D341Med (cell line): ENCODE measurements at regions not wholly inside any gene's neighbourhood (a gene's known extent, or its start where the extent isn't known, plus 50 kb on each side); places are given as distances from the start of the nearest gene placed in this dataset.
A peak's percentile ranks its signal among the peaks of the same experiment; 100 is the strongest.
"Not testable (repeated sequence)": the region's sequence is repeated elsewhere in the genome, so short reads cannot be mapped to it uniquely, and the experiment has no call there.

Experiments used
- DNase-seq: peaks from one replicate; pipeline ENCODE4 v3.0.0; 2012; ENCODE audit warnings: low spot score

DNA sequence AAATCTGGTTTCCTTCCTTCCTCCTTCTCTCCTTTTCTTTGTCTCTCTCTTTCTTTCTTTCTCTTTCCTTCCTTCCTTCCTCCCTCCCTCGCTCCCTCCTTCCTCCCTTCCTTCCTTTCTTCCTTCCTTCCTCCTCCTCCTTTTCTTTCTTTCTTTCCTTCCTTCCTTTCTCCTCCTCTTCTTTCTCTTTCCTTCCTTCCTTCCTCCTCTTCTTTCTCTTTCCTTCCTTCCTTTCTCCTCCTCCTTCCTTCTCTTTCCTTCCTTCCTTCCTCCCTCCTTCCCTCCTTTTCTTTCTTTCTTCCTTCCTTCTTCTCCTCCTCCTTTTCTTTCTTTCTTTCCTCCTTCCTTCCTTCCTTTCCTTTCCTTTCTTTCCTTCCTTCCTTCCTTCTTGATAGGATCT is 61.2 kb downstream of the VIP start:
- no peak for DNase-seq

DNA sequence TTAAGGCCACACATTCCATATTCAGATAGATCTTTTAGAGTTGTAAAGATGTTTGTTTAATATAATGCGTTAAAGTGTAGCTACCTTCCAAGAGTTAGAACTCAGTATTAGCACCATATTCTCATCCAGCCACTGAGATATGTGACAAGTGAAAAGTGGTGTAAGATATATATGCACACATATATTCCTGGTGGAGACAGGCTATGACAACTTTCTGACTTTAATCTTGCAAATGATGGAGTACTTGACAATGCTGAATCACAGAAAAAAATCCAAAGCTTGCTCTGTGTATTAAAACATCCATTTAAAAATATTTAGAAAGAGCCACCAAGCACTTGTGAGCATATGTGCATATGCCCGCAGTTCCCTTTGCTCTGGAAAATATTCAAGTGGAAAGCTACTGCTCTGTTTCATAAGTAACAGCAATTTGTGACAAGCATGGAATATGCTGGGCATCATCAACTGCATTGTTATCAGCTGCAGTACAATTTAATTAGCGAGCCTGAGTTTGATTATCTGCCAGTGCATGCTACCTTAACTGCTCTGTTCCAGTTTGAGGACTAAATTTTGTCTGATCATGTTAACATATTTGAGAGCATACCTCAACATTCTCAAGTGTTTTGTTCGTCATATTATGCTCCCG is 64.8 kb downstream of the VIP start:
- no peak for DNase-seq

DNA sequence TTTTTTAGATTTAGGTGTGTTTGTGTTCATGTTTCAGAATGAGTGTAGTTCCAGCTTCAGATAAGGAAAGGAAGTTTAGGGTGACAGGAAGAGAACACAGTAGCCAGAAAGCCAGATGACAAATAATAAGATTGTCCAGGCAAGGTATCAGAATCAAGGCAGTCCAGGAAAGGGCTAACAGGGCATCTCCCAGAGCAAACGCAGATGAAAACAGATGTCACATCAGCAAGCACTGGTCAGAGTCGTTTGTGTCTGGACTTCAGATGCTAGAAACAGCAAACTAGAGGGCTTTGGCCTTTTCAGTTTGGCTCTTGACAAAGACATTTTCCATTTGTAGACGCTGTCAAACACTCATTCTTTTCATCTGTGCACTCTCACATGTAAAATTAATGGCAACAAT is 65.5 kb downstream of the VIP start:
- no peak for DNase-seq

DNA sequence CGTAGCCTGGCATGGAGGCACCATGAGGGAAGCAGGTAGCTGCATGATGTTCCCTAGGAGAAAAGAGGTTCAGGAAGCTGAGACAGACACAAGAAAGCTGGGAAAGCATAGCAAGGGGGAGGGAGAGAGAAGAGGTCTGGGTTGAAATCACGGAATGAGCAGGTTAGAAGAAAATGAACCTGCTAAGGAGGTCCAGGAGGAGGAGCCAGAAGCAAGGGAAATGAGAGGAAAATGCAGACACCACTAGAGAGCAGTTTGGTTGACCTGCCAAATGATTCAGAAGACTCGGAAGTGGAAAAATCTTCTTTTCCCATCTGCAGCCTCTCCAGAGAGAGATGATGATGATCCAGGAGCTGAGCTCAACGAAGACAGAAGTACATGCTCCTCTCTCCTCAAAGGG is 70.9 kb downstream of the VIP start:
- DNase-seq: no peak

DNA sequence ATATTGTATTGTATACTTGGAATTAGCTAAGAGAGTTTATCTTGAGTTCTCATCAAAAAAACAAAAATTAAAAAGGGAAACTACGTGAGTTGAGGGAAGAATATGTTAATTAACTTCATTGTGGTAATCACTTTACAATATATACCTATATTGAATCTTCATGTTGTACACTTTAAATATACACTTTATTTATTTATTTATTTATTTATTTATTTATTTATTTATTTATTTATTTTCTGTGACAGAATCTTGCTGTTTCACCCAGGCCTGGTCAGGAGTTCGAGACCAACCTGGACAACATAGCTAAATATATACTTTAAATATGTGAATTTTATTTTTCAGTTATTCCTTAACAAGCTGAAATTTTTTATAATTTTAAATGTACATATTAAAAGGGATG is 74.1 kb downstream of the VIP start:
- no peak for DNase-seq

DNA sequence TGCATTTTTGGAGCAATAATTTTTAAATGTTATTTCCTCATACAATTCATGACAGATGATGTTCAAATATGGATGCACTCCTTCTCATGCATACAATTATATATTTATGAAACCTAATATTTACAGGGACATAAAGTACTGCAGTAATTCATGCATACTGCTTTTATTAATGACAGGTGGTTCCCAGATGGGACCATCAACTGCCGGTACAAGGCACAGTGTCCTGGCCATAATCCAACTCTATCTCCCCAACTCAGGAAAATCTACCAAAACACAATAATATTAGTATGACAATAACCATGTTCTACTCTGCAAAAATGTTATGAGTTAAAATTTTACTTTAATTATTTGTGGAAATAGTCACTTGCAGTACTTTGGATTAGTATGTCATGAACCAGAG is 77.8 kb downstream of the VIP start:
- DNase-seq: no peak

DNA sequence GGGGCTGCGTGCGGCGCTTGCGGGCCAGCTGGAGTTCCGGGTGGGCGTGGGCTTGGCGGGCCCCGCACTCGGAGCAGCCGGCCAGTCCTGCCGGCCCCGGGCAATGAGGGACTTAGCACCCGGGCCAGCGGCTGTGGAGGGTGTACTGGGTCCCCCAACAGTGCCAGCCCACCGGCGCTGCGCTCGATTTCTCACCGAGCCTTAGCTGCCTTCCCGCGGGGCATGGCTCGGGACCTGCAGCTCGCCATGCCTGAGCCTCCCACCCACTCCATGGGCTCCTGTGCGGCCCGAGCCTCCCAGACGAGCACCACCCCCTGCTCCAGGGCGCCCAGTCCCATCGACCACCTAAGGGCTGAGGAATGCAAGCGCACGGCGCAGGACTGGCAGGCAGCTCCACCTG is 83.8 kb downstream of the VIP start:
- not testable (repeated sequence) for DNase-seq

DNA sequence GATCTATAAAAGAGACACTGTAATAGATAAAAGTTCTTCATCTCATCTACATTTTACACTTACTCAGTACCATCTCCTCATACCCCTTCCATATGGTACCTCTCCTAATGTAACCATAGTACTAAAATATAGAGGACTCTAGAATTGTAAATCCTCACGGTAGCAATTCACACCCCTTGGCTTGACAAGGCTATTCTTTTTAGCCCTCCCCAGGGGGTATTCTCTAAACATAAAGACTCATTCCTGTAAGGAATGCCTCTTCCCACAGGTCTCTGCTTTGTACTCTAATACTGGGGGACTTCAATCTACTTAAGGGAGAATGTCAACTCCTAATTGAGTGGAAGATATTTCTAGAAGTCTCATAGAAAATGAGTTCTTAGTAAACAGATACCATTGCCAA is 85.9 kb downstream of the VIP start:
- DNase-seq: no peak

DNA sequence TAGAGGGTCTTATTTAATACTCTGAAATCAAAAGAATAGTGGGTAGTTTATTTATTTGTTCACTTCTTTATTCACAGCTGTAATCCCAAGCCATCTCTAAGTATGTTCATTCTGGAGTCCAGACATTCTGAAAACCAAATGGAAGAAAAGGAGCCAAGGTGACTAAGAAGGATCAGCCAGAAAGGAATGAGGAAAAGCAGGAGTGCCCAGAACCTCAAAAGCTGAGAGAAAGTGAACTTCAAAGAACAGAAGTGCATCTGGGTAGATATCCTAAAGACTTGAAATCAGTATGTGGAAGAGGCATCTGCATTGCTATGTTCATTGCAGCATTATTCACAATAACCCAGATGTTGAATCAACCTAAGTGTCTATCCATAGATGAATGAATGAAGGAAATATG is 94.8 kb downstream of the VIP start:
- no peak for DNase-seq

DNA sequence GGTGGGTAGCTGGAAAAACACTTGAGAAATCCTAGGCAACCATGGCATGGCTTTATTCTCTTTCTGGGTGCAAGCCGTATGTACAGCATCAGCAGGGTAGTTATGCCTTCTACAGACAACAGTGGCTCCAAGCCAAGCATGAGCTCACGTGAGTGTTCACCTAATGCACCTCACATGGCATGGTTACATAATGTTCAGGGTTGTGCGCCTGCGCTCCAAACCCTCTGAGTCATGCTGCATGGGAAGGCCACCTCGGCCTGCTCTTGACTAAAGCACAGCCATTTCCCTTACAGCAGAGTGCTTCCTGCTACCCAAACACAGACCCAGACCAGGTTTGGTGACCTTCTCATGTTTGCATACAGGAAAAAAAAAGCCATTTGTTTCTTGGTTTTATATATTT is 96.2 kb downstream of the VIP start:
- no peak for DNase-seq

DNA sequence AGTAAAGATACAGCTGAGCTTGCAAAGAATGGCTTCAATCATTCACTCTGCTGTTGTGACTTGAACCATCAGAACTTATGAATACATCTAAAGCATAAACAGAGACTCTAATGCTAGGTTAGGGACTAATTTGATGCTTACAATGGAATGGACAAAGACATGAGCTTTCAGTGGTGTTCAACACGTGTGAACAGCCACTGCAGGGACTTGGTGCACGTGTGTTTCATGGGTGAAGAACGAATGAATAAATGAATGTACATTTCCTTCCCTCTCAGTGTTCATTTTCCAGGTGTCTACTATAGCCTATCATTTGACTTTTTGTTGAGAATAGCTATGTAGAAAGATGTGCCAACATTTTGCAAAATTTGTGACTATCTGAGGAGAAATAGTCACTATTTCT is 98.3 kb downstream of the VIP start:
- no peak for DNase-seq

DNA sequence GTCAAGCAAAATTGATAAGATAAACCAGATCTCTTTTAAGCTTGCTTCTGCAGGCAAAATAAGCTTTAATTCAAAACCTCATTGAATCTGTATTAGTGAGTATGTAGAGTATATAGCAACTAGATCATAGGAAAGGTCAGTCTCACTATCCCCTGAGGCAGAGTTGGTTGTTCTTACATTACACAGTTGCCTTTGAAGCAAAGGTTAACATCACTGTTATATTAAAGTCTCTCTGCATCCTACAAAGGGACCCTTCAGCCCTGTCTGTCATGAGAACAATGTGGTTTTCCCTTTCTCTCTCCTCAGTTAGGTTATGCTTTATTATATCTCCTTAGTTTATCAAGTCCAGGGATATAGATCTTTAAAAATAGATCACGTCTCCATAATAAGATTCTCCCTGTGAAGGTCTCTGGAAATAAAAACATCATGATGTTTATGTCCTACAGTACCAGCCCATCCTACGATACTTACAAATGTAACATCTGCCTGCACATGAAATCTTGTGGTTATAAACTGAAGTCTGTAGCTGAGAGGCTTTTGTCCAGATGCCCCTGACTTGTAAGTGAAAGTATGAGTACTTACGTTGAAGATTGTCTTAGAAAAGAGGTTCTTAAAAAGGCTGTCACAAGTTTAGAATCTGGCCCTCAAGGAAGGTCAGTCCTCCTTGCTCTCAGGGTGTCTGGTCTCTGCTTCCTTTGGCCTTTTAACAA is 103.6 kb downstream of the VIP start:
- DNase-seq: no peak

DNA sequence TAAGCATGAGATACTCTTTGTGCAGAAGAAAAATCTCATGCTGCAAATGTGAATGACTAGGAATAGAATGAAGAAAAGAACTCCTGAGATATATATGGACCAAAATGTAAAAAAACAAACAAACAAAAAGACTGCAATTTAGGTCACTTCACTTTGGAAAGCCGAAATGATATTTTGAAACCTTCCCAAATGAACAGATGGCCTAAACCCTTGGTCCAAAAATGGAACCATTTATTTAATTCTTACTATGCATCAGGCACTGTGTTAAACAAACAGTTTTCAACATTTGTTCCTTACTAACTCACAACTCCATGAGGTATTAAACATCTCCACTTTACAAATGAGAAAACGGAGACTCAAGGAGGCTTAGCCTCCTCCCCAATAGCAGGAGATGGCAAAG is 107.5 kb downstream of the VIP start:
- DNase-seq: no peak

DNA sequence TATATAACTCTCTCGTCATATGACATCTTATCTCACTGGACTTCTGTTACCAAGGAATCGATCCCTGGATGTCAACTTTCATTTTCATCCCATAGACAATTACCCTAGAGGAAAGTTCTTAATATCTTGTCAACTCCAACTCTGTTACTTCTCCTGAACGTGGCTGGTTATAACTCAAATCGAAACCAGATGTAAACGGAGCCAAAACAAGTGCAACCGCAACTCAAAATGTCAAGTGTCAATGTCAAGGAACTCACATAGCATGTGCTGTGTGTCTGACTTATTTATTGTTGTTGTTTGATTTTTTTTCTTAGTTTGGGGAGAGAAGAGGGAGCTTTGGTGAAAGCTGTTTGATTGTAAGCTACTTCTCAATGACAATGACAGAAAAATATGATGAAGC is 108.6 kb downstream of the VIP start:
- DNase-seq: no peak

DNA sequence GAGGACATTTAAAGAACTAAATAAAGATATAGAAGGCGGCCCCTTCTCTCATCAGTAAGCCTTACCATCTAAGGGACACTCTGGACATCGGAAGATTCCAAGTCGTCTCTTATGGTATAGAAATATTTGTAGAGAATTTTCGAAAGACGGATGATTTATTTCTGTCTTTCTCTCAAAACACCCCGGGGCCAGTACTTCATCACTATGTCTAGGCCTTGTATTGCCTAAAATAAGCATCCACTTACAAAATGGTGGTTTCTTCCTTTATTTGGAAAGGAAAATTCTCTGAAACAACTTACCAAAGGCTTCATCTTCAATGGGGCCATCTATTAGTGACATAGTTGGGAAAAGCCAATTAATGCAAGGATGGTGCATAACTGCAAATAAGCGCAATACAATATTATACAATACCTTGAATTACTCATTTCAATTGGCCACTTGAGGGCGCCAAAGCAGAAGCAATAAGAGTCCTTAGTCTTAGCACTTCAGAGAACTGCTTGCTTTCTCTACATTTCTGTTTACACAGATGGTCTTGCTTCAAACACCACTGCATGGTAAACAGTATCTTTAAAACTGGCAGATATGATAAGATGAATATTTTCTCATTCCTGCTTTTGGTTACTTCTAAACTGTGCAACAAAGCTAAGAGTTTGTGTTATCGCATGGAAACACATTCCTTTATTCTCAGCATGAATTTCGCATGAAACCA is 113.2 kb downstream of the VIP start:
- DNase-seq: peak; percentile 36

DNA sequence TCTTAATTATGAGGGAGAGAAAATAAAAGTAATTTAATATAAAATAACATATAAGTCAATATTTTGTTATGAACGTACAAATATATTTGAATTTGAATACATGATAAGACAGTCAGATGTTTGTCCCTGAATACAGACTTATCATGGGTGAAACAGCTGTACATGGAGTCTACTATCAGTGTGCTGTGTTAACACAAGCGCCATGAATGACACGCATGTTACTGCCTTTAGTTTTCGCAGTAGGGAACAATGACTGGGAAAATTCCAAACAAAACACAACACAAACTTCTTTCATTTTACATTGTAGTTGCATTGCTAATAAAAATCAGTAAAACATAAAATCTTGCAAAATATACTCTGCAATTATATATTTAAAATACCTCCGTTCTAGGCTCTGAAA is 108.6 kb downstream of the FBXO5 start:
- DNase-seq: no peak

DNA sequence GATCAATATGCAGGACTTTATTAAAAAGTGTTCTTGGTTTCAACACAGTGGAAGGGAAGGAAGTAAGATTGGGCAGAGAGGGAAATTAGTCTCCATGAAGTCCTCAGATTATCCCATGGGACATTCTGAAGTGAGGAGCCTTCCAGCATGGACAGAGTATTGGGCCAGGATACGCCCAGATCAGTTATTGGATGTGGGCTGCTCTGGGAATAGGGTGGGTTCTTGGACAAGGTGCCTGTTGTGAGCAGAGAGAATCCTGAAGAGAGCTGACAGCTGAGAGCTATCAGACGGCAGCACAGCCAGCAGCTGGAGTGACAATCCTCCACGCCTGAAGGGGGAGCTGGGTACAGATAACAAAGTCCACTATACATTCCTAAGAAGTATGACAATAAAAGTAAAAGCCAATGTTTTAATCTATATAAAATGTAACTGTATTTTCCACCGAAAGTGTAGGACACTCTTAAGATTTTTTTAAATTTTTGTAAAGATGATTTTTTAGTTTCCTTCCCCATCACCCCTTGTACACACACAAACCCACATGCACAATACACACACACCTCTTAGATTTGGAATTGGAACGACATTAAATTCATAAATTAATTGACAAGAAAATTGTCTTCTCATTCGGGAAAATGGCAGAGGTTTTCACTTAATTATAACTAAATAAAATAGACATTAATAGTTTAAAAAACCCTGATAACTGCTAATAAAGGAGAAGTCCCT is 107.8 kb downstream of the FBXO5 start:
- no peak for DNase-seq

DNA sequence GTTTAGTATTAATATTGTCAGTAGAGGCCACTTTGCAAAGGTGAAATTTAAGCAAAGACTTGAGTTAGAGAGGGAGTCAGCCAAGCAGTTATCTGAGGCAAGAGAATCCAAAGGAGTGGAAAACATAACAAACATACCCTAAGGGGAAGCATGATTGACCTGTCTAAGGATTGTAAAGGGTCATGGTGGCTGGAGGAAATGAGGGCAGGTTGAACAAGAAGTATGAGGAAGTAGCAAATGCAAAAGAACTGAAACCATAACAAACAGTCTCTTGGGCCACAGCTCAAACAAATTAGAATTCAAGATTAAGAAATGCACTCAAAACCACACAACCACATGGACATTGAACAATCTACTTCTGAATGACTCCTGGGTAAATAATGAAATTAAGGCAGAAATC is 103.2 kb downstream of the FBXO5 start:
- no peak for DNase-seq

DNA sequence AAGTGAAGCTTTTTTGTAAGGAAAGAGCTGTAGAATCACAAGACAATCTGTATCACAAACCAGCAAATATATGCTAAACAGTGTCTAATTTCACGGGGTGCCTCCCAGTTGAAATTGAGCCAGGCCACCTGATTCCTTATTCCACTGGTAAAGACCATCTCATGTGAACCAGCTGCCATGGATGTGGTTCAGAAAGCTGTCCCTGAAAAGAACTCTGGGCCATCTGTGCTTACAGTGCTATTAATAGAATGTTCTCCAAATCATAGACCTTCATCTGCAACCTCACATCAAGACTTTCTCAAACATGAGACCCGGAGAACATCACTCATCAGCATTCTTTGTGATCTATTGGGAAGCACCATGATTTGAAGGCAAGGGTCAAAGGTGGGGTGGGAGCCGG is 89.7 kb downstream of the FBXO5 start:
- DNase-seq: no peak

DNA sequence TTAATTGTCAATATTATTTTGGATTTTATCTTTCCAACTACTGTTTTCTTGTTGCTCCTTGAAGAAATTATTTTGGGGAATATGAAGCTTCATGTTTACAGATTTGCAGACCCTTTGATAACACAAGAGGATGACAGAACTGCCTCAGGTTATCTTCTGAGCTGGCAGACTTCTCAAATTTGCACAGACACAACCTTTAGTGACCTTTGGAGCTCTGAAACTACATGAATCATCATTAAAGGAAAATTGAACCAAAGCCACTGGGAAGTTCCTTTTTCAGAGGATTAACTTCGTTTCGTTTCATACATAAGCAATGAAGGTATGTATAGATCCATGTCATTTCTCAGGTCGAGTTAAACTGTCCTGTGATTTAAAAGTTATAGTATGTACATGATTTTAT is 85.9 kb downstream of the FBXO5 start:
- DNase-seq: no peak

DNA sequence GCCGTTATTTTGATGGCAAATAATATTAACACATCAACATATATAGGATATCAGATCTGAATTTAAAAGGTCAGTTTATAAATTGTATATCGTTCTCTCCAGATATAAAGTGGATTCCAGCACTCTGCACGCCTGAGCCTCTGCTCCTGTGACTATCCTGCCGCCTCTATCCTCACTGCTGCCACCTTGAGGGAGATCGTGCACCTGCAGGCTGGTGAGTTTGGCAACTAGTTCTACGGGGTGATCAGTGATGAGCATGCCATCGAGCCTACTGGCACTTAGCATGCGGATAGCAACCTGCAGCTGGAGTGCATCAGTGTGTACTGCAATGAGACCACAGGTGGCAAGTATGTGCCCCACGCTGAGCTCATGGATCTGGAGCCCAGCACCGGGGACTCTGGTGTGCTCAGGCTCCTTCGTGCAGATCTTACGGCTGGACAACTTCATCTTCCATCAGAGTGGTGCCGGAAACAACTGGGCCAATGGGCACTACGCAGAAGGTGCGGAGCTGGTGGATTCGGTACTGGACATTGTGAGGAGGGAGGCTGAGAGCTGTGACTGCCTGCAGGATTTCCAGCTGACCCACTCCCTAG is 84.9 kb downstream of the FBXO5 start:
- peak; percentile 79 for DNase-seq

DNA sequence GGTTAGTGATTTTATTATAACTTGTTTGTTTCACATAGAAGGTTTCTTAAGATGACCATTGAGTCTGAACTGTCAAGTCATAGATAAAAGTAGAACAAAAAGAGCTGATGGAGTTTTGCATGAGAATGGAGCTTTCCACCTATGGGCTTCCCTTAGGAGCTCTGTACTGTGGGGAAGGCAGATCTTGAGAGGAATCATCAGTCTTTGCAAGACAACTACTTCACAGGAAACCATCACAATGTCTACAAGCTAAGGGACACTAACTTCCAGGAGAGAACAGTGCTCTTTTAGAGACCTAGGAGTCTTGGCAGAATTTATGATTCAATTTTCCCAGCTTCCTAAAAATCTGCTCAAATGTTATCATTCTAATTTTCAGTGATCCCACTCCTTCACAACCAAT is 78.2 kb downstream of the FBXO5 start:
- DNase-seq: no peak
